Activated B cell treated with CpG ODN at 0.5 μM for 24 hours (primary cell): ENCODE measurements at regions not wholly inside any gene's neighbourhood (a gene's known extent, or its start where the extent isn't known, plus 50 kb on each side); places are given as distances from the start of the nearest gene placed in this dataset.

ENCODE experiments used
- ATAC-seq: fragments of 200-7000 bp; cut with Tn5 transposase; one replicate; pipeline ENCODE4 v1.10.0; 2021; ENCODE audit warnings: low read depth, mild to moderate bottlenecking, moderate library complexity
- CTCF ChIA-PET: fragments of 350-600 bp; sonication (Branson Sonifier 250); formaldehyde crosslinking; loops from one replicate; lab custom pipeline; 2021; ENCODE audit warnings: antibody characterized with exemption; lab: Charles Lee
- POLR2A ChIA-PET: fragments of 350-600 bp; sonication (Branson Sonifier 250); formaldehyde crosslinking; loops from one replicate; lab custom pipeline; 2021; ENCODE audit warnings: antibody characterized with exemption; lab: Charles Lee
- DNase-seq: peaks from one replicate; pipeline ENCODE4 v3.0.0; 2022
- H3K27ac Mint-ChIP-seq: one replicate; pipeline ENCODE4 v1.8.0; 2020; ENCODE audit warnings: mixed read lengths
- H3K27me3 Mint-ChIP-seq: one replicate; pipeline ENCODE4 v1.8.0; 2021; ENCODE audit warnings: mixed read lengths
- H3K36me3 Mint-ChIP-seq: one replicate; pipeline ENCODE4 v1.8.0; 2021; ENCODE audit warnings: low read depth, mixed read lengths
- H3K4me1 Mint-ChIP-seq: one replicate; pipeline ENCODE4 v1.8.0; 2021; ENCODE audit warnings: mixed read lengths
- H3K4me3 Mint-ChIP-seq: one replicate; pipeline ENCODE4 v1.8.0; 2020; ENCODE audit warnings: mild to moderate bottlenecking, mixed read lengths
- H3K9me3 Mint-ChIP-seq: one replicate; pipeline ENCODE4 v1.8.0; 2020; ENCODE audit warnings: mixed read lengths
- CTCF ChIP-seq: fragments of 200-600 bp; IDR thresholded peaks from one replicate; pipeline ENCODE4 v1.8.0; 2022; ENCODE audit warnings: antibody characterized with exemption, mild to moderate bottlenecking
- intact Hi-C: fragments of 100-400 bp; cut with micrococcal nuclease; formaldehyde crosslinking; loops from one replicate; pipeline ENCODE4 v1.15.1; 2024

- H3K27ac Mint-ChIP-seq = no peak overlapping the region
- H3K4me1 Mint-ChIP-seq = no peaks in the 10 kb centered on the region
- H3K27me3 Mint-ChIP-seq = no peaks in the 10 kb centered on the region
- ChIA-PET POLR2A (no interaction called here), CTCF (no interaction called here)
- H3K36me3 Mint-ChIP-seq = no peaks in the 10 kb centered on the region
- ATAC-seq (no peak), DNase-seq (no peak)
- no peak overlapping the region for H3K4me3 Mint-ChIP-seq
- no peak for TF ChIP-seq CTCF
- H3K9me3 Mint-ChIP-seq = peaks cover 9% of the 10 kb centered on the region
- intact Hi-C loops = no loop called here
Measured at GRCh38 chr3:6726811-6727210, 134.1 kb upstream of the GRM7 start.

- Mint-ChIP-seq H3K27me3 (no peaks in the 10 kb centered on the region), H3K4me3 (no peak overlapping the region), H3K9me3 (peaks cover 3% of the 10 kb centered on the region), H3K4me1 (no peaks in the 10 kb centered on the region), H3K27ac (no peak overlapping the region), H3K36me3 (no peaks in the 10 kb centered on the region)
- ATAC-seq (no peak), DNase-seq (no peak)
- no peak for TF ChIP-seq CTCF
- intact Hi-C loops = no loop called here
- ChIA-PET POLR2A (no interaction called here), CTCF (no interaction called here)
Measured at GRCh38 chr3:6732807-6733206, 128.1 kb upstream of the GRM7 start.

GRCh38 chr3:6733699-6734394, 127.1 kb upstream of the GRM7 start:
- ATAC-seq (no peak), DNase-seq (no peak)
- ChIA-PET POLR2A (no interaction called here), CTCF (no interaction called here)
- no peak overlapping the region for H3K27ac Mint-ChIP-seq
- no peaks in the 10 kb centered on the region for H3K27me3 Mint-ChIP-seq
- no peak for TF ChIP-seq CTCF
- no peaks in the 10 kb centered on the region for H3K4me1 Mint-ChIP-seq
- no peak overlapping the region for H3K4me3 Mint-ChIP-seq
- H3K36me3 Mint-ChIP-seq = no peaks in the 10 kb centered on the region
- H3K9me3 Mint-ChIP-seq = peaks cover 3% of the 10 kb centered on the region
- intact Hi-C loops = no loop called here

GRCh38 chr3:6734395-6734746, 126.5 kb upstream of the GRM7 start:
- DNase-seq = no peak

More at GRCh38 chr3:6734395-6734746, 126.5 kb upstream of the GRM7 start:
- ChIA-PET POLR2A (no interaction called here), CTCF (no interaction called here)
- Mint-ChIP-seq H3K27ac (no peak overlapping the region), H3K27me3 (no peaks in the 10 kb centered on the region), H3K9me3 (peaks cover 3% of the 10 kb centered on the region), H3K36me3 (no peaks in the 10 kb centered on the region), H3K4me1 (no peaks in the 10 kb centered on the region), H3K4me3 (no peak overlapping the region)
- no peak for ATAC-seq
- no peak for TF ChIP-seq CTCF
- intact Hi-C loops = no loop called here
